GM21529 (cell line): ENCODE measurements at regions not wholly inside any gene's neighbourhood (a gene's known extent, or its start where the extent isn't known, plus 50 kb on each side); places are given as distances from the start of the nearest gene placed in this dataset.
"Not testable (repeated sequence)": the region's sequence is repeated elsewhere in the genome, so short reads cannot be mapped to it uniquely, and the experiment has no call there.

ENCODE experiments used
- ATAC-seq: cut with Tn5 transposase; IDR thresholded peaks from one replicate; pipeline ENCODE4 v1.9.1; 2021; ENCODE audit not compliant: unreplicated experiment

DNA sequence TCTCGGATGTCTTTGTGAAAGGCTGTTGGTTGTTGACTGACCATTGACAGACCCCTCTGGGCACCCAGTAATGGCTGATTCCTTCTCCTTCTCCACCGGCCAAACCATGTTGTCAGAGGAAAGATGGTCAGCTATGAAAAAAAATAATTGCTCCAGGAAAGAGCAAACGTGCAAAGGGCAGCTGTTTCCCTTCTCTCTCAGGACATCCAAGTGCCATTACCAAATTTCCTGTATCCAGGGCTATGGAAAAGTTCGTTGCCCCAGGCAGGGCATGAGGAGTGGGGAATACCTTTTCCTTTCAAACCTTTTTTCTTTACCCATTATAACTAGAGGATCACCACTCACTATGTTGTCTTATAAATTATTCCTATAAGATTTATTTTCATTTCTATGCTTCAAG is 321.5 kb upstream of the HNRNPA3 start:
- no peak for ATAC-seq

DNA sequence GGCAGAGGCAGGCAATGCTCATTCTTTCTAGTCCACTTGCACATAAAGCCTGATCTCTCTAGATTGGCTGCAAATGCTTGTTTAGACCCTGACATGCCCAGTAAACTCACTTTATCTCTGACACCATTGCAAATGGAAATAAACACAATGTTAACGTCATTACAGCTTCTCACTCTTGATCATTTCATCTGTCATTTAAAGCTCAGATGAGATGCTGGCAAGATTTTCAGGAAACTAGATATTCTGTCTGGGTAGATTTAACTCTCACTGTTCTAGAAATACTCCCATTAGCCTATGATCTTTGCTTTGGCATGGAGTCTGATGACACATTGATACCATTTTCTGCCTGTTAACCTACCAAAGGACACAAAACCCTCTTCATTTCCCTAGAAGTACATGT is 320.7 kb upstream of the HNRNPA3 start:
- ATAC-seq = no peak

DNA sequence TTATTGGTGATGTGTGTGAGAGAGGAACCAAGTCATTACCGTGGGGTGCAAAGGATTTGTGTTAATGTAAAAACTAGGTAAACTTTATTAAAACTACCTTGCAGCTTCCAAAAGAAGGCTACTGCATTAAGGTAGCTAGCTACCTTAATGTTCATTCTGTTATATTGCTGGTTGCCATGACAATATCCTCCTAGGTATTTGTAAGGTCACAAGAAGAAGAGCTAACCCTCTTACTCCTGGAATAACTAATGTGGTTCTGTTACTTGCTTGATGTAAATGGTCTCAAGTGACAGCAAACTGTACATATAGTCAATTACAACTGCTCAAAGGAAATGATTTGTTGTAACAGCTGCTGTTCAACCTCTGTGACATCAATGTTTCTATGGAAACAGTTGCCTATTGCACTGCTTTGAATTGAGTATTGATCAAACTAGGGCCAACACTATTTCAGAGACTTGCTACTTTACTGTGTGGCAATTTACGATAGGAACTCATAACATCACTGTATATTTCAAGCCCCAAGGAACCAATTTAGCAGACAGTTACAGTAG is 319.8 kb upstream of the HNRNPA3 start:
- ATAC-seq = no peak

DNA sequence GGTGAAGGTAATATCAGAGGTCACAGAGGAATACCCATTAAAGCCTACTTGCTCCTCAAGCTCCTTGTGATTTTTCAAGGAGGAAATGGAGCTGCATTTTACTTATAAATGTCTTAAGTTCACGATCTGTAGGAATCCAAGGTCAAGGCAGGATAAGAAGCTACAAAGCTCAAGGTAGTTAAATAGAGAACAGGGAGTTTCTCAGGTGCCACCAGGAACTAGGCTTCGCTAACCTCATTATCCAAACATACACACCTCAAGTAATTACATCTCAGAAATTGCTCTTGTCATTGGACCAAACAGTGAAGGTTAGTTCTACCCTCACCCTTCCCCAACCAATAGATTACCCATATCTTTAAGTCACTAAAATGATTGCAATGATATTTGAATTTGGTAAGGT is 317.4 kb upstream of the HNRNPA3 start:
- no peak for ATAC-seq

DNA sequence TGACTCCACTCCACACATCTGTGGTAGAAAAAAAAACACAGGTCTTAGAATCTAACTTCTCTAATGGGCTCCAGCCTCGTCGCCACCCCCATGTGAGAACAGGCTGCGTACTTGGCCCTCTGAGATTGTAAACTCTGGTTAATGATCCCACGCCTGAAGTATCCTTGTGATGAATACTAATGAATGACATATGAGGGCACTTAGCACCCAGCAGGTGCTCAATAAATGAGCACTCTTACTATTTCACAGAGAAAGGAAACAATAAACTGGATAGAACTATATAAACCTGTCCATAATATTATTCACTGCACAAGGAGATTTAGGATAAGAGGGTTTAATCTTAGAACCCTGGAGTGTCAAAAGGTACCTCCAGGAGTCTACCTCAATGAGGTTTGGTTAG is 310.1 kb upstream of the HNRNPA3 start:
- no peak for ATAC-seq

DNA sequence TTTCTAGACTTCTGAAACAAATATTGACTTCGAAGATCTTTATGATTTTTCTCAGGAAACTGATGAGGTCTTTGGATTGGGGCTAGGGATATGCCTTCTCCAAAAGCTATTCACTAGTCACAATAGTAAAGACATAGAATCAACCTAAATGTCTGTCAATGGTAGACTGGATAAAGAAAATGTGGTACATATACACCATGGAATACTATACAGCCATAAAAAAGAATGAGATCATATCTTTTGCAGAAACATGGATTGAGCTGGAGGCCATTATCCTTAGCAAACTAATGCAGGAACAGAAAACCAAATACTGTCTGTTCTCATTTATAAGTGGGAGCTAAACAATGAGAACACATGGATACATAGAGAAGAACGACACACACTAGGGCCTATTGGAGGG is 308.5 kb upstream of the HNRNPA3 start:
- ATAC-seq = not testable (repeated sequence)

DNA sequence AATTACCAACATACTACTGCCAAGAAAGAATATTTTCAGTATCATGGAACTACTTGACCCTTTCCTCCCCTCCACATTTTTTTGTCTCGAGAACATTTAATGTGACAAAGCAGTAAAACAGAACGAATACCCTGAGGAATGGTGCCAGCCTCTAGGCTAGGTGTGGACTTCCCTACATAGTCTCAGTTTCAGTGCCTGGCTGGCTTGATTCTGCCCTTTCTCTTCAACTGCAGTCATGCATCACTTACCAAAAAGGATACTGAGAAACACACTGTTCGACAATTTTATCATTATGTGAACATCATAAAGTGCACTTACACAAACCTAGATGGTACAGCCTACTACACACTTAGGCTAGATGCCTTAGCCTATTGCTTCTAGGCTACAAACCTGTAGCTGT is 305.3 kb upstream of the HNRNPA3 start:
- ATAC-seq = no peak

DNA sequence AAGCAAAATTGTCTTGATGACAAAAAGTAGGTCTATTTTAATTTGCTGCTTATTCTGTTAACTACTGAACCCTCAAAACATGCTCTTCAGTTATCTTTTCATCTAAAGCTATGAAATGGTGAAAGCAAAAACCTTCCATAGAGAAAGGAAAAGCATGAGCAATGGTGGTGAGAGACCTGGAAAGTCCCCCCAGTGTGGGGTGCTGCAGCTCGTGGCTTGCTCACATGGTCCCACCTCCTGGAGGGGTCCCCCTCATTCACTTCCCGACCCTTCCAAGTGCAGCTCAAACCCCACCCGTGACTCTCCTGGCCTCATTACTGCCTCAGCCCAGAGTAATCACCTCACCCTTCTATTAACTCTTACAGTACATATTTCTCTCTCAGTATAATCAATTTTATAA is 301.8 kb upstream of the HNRNPA3 start:
- ATAC-seq = no peak

DNA sequence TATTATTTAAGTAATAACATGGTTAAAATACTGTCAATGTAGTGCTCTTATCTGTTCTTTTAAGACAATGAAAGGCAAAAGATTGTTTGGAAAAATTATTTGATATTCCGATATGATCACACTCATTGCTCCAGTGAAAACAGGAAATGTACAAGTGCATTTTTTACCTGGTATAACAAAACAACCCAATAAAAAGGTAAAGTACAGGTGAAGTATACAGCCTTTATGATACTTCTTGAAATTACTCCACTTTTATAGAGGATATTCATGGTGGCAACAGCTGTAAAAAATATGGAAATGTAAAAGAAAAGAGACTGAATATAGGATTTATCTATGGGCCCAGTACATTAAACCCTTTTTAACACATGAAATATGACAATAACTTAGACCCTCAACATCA is 298.6 kb upstream of the HNRNPA3 start:
- no peak for ATAC-seq

DNA sequence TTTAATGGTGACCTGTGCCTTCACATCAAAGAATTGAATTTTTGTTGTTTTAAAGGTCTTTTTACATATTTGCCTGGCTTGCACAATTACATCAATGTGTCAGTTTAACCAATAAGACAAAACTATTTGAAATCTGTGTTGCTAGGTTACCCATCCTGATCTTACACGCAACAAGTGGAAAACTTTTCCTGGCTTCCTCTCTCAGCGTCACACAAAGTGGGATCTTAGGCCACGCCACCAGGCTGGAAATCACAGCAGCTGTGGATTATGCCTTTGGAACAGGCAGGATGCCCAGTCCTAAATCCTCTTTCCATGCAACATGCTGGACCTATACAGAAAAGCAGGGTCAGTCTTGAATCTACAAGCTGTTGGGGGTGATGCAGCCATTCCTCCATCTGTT is 298.2 kb upstream of the HNRNPA3 start:
- ATAC-seq = no peak

DNA sequence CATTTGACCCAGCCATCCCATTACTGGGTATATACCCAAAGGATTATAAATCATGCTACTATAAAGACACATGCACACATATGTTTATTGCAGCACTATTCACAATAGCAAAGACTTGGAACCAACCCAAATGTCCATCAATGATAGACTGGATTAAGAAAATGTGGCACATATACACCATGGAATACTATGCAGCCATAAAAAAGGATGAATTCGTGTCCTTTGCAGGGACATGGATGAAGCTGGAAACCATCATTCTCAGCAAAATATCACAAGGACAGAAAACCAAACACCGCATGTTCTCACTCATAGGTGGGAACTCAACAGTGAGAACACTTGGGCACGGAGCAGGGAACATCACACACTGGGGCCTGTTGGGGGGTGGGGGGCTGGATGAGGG is 290.0 kb upstream of the HNRNPA3 start:
- not testable (repeated sequence) for ATAC-seq

DNA sequence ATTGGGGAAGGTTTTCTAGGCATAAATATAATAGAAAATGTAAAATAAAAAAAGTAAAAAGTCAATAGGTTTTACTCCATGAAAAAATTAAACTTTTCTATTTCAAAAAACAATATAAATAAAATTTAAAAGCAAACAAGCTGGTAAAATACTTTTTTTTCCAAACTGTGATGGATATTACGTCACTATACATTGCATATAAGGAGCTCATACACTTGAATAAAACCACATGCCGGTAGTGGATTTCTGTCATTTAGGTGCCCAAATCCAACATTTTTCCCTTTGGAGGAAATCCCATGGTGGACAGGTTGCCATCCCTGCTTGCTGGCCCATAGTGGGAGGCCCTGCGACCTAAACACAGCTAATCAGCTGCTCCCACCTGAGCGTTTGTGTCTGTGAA is 289.4 kb upstream of the HNRNPA3 start:
- ATAC-seq = no peak

DNA sequence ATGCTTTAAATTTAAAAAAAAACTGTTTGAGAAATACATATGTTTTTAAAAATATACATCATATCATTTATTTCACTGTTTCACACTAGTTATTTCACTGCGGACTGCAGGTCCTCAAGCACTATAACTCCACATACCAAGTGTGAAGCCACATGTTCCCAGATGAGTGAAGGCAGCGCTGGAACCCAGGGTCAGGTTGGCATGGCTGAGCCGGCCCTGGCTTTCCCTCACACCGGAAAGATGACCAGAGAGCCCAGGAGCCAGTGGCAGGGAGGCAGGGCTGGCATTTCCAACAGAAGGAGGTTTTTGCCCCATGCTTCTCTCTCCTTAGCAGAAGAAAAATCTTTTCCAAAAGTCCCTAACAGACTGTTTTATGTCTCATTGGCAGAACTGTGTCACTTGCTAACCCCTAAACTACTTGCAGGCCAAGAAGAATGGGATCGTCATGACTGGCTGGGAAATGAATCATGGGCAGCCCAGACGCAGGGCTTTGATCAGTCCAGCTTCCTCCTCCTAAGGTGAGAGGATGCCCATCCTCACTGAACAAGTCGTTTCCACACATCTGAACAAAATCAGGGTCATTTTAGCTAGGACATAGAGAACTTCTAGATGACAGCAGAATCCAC is 287.6 kb upstream of the HNRNPA3 start:
- no peak for ATAC-seq

DNA sequence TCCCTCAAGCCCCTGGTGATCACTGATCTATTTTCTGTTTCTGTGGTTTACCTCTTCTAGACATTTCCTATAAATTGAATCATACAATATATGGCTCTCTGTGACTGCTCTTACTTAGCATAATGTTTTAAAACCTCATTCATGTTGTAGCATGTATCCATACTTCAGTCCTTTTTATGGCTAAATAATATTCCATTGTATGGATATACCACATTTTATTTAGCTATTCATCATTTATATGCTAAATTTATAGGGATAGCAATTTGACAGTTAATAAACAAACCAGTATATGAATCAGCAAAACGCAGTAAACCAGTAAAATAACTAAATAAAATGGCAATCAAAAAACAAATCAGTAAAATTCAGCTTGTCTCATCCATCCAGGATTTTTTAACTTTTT is 286.1 kb upstream of the HNRNPA3 start:
- no peak for ATAC-seq

DNA sequence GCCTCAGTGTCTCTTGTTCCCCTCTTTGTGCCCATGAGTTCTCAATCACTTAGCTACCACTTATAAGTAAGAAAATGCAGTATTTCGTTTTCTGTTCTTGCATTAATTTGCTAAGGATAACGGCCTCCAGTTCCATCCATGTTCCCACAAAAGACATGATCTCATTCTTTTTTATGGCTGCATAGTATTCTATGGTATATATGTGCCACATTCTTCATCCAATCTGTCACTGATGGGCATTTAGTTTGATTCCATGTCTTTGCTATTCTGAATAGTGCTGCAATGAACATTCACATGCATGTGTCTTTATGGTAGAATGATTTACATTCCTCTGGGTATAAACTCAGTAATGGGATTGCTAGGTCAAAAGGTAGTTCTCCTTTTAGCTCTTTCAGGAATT is 283.2 kb upstream of the HNRNPA3 start:
- not testable (repeated sequence) for ATAC-seq

DNA sequence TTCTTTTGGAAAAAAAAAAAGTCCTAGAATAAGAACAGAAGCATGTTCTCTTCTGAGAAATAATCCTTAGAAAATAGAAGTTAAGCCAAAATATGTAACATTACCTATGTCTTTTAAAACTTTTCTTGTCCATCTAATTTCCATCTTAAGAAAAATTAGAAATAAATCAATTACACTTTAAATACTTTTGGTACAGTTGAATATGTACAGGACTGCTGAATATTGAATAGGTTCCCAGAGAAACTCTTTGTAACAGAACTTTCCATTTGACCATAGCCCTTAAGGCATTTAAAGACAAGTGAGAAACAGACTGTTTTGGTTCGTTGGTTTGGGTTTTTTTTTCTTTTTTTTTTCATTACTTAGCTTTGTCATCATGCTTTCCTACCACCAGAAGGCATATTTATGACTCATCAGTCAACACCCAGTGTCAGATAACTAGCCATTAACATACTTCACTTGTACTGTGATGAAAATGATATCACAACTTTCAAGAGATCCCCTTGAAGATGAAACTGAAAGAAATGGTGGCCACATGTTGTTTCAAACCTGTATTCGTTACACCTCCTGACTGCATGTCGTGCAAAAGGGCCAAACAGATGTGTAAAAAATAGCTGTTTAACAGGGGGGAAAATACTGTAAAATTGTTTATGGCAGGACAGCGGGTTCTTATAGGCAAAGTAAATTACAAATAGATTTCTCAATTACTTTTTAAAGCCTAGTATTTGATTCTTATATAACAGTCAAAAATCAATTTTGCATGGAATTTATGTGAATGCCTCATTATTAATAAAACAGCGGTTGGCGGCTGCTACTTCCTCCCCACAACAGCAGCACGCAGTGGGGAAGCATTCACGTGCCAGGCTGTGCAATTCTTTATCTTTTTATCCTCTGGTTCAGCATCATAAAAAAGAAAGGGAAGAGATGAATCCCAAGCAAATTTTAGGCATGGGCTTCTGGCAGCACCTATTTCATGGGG is 280.7 kb upstream of the HNRNPA3 start:
- peak; percentile 97 for ATAC-seq

DNA sequence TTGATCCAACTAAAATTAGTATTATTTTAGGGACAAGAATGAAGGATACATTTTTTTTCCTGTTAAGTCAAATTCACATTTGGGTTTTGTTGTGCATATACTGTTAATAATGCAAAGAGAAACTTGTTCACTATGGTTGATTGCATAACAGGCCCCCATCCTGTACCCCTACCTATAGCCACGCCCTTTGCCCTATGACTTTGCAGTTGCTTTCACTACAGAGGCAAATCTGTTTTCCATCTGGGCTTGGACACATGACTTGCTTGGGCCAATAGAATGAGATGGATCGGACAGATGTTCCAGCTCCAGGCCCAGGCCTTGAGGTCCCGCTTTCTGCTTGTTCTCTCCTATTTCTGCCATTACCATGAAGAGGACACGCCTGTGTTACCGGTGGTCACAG is 278.5 kb upstream of the HNRNPA3 start:
- ATAC-seq = no peak

DNA sequence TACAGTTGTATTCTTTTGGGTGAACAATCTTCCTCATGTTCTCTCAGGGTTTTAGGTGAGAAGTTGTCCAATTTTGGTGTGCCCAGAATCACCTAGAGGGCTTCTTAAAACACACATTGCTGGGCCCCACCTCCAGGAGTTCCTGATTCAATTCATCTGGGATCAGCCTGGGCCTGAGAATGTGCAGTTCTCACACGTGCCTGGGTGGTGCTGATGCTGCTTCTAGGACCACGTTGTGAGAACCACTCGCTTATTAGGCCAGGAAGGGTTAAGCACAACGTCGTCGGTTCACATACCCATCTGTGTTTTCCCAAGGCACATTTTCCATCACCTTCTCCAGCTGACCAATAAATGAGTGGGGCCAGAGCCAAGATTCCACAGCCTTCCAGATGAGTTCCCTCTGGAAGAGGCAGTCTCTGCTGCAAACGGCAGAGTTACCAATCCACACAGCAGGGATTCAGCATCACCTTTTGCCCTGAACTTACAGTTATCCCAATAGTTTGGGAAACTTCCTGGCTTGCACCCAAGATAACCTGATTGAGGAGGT is 277.7 kb upstream of the HNRNPA3 start:
- no peak for ATAC-seq

DNA sequence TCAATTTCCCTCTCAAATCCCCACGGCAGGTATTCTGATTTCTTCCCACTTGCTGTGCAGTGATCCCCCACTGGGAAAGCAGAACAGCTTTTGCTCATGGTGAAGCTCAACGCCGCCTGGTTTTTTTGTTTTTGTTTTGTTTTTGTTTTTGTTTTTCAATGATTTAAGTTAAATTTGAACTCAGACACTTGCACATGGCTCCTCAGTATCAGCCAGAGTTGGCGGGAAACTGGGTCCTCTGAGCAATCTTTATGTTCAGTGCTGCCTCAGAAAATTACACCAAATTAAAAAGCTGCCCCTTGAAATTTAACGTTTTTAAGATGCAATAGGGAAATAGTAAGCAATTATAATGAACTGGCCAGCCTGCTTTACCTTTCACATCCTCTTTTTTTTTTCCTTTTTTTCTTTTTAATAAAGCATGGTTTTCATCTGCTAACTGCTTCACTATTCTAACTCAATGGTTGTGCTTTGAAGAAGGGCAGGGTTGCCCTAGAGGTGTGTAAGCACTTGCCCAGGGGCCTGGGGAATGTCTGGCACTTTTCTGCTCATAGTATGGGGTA is 277.0 kb upstream of the HNRNPA3 start:
- ATAC-seq = no peak

DNA sequence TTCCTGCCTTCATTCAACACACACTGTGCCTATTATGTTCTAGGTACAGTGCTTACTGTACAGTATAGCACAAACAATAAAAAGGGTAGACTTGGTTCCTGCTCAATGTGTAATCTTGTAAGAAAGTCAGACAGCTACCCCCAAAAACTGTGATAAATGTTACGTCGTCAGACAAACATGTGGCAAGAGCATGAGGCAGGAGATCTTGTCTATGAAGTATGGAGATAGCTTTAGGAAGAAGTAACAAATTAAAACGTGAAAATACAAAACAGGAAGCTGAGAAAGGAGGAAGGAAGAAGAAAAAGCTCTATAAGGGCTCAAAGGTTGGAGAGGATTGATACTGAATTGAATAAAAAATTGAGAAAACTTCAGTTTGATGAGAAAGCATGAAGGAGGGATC is 276.2 kb upstream of the HNRNPA3 start:
- ATAC-seq = no peak

DNA sequence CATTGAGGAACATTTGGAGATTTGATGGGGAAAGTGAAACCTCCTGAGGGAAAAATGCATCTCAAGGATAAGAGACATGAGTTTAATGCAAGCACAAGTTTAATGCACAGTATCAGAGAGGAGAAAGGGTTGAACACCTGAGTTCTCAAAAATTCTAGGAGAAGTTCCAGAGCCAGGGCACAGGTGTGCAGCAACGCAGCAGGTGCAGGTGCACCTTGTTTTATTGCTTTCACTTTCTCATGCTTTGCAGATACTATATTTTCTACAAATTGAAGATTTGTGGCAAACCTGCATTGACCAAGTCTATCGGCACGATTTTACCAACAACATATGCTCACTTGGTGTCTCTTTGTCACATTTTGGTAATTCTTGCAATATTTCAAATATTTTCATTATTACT is 267.6 kb upstream of the HNRNPA3 start:
- no peak for ATAC-seq

DNA sequence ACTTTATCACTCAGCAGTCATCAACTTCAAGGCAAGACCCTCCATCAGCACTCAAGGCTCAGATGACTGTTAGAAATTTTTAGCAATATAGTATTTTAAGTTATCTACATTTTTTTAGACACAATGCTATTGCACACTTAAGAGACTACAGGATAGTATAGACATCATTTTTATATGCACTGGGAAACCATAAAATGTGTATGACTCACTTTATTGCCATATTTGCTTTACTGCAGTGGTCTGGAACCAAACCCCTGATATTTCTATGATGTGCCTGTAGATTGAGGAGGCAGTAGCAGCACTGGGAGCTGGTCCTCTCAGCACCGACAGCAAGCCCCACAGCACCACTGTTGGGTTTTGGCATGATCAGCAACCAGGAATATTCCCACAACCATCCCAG is 264.8 kb upstream of the HNRNPA3 start:
- ATAC-seq = no peak
